T-helper 2 cell treated with Interferon-gamma antibody and Interleukin-4, amounts not matched to agents 5 μg/mL and 100 μg/mL, for 36 hours (primary cell): ENCODE measurements at regions not wholly inside any gene's neighbourhood (a gene's known extent, or its start where the extent isn't known, plus 50 kb on each side); places are given as distances from the start of the nearest gene placed in this dataset.

Source experiments
- DNase-seq: peaks from one replicate; pipeline ENCODE4 v3.0.0; 2021; ENCODE audit warnings: low spot score
- H3K27ac Mint-ChIP-seq: one replicate; pipeline ENCODE4 v1.8.0; 2021; ENCODE audit warnings: mild to moderate bottlenecking, mixed read lengths
- H3K27me3 Mint-ChIP-seq: one replicate; pipeline ENCODE4 v1.8.0; 2021; ENCODE audit warnings: low read depth, mixed read lengths
- H3K36me3 Mint-ChIP-seq: one replicate; pipeline ENCODE4 v1.8.0; 2021; ENCODE audit warnings: low read depth, mixed read lengths
- H3K4me1 Mint-ChIP-seq: one replicate; pipeline ENCODE4 v1.8.0; 2021; ENCODE audit warnings: low read depth, mixed read lengths
- H3K4me3 Mint-ChIP-seq: one replicate; pipeline ENCODE4 v1.8.0; 2022; ENCODE audit warnings: mild to moderate bottlenecking, moderate library complexity, mixed read lengths
- H3K9me3 Mint-ChIP-seq: one replicate; pipeline ENCODE4 v1.8.0; 2021; ENCODE audit warnings: mixed read lengths

DNA sequence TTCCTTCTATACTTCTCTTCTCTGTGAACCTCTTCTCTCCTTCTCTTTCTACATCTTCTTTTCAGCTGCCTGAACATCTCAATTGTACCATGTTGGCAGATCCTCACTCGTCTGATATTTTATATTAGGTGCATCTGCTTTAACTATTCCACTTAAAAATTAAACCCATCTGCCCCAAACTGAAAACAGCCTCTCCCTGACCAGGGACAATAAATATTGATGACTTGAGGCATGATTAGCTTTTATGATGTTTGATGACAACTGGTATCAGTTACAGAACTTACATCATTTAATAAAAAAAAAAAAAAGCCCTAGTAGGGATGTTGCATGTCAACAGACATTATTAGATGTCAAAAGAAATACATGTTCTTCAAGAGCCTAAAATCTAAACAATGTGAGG is 79.8 kb upstream of the HABP2 start:
- H3K27me3 Mint-ChIP-seq, result peaks cover 3% of the 10 kb centered on the region
- no peaks in the 10 kb centered on the region for H3K4me1 Mint-ChIP-seq
- H3K36me3 Mint-ChIP-seq, result no peaks in the 10 kb centered on the region
- H3K9me3 Mint-ChIP-seq, result no peaks in the 10 kb centered on the region
- DNase-seq, result no peak
- no peak overlapping the region for H3K4me3 Mint-ChIP-seq
- H3K27ac Mint-ChIP-seq, result no peak overlapping the region

DNA sequence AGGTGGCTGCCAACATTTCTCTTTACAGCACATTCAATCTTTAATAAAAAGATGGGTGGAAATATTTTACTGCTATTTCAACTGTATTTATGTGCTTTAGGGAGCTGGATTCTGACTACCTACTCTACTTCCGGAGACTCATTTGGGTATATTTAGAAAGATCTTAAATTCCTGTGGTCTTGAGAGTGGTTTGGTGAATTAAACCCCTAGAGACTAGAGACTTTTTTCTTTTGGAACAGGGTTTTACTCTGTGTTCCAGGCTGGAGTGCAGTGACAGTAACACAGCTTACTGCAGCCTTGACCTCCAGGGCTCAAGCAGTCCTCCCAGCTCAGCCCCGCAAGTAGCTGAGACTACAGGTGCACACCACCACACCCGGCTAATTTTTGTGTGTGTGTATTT is 79.0 kb upstream of the HABP2 start:
- Mint-ChIP-seq H3K27me3 (peaks cover 3% of the 10 kb centered on the region), H3K9me3 (no peaks in the 10 kb centered on the region), H3K4me1 (no peaks in the 10 kb centered on the region), H3K36me3 (no peaks in the 10 kb centered on the region), H3K4me3 (no peak overlapping the region), H3K27ac (no peak overlapping the region)
- no peak for DNase-seq

DNA sequence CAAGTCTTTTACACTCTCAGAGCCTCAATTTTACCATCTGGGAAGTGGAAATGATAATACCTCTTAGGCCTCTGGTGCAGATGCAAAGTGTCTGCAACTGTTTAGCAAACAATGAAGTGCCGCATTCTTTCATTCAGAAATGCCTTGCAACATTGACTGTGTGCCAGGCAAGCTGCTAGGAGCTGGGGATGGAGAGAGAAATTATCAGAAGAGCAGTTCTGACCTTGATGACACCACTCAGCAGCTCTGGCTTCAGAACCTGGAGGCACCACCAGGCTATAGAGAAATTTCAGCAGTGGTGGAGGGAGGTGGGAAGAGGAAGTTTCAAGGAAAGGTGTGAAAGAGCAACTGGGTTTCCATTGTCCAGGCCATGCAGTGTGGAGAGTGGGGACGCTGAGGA is 78.1 kb upstream of the HABP2 start:
- H3K4me3 Mint-ChIP-seq, result no peak overlapping the region
- H3K36me3 Mint-ChIP-seq, result no peaks in the 10 kb centered on the region
- no peaks in the 10 kb centered on the region for H3K4me1 Mint-ChIP-seq
- H3K9me3 Mint-ChIP-seq, result peaks cover 5% of the 10 kb centered on the region
- no peak overlapping the region for H3K27ac Mint-ChIP-seq
- peaks cover 3% of the 10 kb centered on the region for H3K27me3 Mint-ChIP-seq
- DNase-seq, result no peak

DNA sequence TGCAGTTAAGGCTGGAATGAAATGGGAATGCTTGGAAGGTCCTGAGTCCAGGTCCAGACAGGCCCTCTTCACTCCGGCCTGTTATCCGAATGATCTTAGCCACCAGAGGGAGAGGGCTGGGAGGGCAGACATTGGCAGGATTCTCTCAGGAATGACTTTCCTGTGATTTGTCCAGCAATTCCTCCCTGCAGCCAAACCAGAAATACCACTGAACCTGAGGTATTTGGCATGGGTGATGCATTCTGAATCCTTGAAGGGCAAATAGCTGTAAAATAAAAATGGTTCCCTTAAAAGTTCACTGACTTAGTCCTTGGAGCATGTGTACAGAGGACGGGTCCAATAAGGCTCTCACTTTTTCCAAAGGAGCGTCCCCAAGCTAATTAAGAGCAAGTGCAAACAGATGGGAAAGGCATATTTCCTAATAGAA is 77.5 kb upstream of the HABP2 start:
- H3K9me3 Mint-ChIP-seq, result peaks cover 11% of the 10 kb centered on the region
- H3K4me1 Mint-ChIP-seq, result no peaks in the 10 kb centered on the region
- H3K4me3 Mint-ChIP-seq, result no peak overlapping the region
- H3K36me3 Mint-ChIP-seq, result no peaks in the 10 kb centered on the region
- no peak for DNase-seq
- no peak overlapping the region for H3K27ac Mint-ChIP-seq
- H3K27me3 Mint-ChIP-seq, result peaks cover 3% of the 10 kb centered on the region

DNA sequence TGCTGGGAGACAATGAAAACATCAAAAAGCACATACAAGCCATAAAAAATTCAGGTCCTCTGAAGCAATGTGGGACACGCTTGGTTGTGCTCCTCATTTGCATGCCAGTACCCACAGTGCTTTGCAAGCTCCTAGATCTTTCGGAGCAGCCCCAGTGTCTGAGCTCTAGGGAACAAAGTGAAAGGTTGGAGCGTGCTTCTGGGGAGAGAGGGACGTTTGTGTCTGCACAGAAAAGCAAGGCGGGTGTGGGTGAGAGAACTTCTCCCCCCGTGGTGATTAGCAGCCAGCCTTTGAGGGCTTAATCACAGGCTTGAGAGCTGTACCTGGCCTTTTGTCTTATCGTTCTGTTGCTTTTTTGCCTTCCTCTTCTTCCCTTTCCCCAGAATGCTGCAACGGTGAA is 76.7 kb upstream of the HABP2 start:
- peaks cover 3% of the 10 kb centered on the region for H3K27me3 Mint-ChIP-seq
- H3K9me3 Mint-ChIP-seq, result peaks cover 15% of the 10 kb centered on the region
- no peak overlapping the region for H3K4me3 Mint-ChIP-seq
- H3K36me3 Mint-ChIP-seq, result no peaks in the 10 kb centered on the region
- H3K4me1 Mint-ChIP-seq, result no peaks in the 10 kb centered on the region
- H3K27ac Mint-ChIP-seq, result no peak overlapping the region
- DNase-seq, result no peak

DNA sequence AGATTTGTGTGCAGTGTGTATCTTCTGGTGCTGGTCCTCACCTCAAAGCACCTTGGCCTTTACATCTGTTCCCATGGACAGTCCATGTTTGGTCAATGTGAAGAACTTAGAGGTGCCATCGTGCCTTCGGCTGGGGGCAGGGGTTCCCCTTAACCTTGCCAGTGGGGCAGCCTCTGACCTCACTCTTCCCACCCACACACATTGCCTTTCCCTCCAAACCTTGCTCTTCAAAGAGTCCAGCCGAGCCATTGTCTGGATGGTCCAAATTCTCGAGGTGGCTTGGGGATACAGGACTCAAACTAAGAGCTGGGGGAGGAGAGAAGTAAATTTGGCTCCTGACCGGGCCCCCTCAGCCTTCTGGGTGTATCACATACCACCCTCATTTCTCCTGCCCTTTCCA is 76.2 kb upstream of the HABP2 start:
- DNase-seq, result no peak
- peaks cover 3% of the 10 kb centered on the region for H3K27me3 Mint-ChIP-seq
- H3K4me3 Mint-ChIP-seq, result no peak overlapping the region
- H3K36me3 Mint-ChIP-seq, result no peaks in the 10 kb centered on the region
- H3K9me3 Mint-ChIP-seq, result peaks cover 15% of the 10 kb centered on the region
- H3K4me1 Mint-ChIP-seq, result no peaks in the 10 kb centered on the region
- H3K27ac Mint-ChIP-seq, result no peak overlapping the region

DNA sequence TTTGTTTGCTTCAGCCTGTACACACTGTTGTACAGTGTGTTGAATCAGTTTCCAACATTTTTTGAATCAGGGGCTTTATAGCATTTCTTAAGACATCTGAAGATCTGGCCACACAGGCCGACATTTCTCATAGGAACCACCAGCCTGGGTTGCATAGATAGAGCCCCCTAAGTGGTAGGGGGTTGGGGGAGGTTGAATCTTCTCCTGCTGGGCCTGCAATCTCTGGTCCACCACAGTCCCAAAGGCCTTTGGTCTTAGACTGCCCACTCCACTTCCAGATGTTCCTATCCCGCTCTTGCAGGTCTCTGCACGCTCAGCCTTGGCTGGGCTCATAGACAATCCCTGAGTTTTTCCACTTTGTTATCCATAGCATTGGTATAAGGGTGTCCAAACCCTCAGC is 75.4 kb upstream of the HABP2 start:
- H3K36me3 Mint-ChIP-seq, result no peaks in the 10 kb centered on the region
- no peak for DNase-seq
- no peaks in the 10 kb centered on the region for H3K4me1 Mint-ChIP-seq
- H3K27me3 Mint-ChIP-seq, result peaks cover 3% of the 10 kb centered on the region
- H3K9me3 Mint-ChIP-seq, result peaks cover 18% of the 10 kb centered on the region
- H3K4me3 Mint-ChIP-seq, result no peak overlapping the region
- no peak overlapping the region for H3K27ac Mint-ChIP-seq

DNA sequence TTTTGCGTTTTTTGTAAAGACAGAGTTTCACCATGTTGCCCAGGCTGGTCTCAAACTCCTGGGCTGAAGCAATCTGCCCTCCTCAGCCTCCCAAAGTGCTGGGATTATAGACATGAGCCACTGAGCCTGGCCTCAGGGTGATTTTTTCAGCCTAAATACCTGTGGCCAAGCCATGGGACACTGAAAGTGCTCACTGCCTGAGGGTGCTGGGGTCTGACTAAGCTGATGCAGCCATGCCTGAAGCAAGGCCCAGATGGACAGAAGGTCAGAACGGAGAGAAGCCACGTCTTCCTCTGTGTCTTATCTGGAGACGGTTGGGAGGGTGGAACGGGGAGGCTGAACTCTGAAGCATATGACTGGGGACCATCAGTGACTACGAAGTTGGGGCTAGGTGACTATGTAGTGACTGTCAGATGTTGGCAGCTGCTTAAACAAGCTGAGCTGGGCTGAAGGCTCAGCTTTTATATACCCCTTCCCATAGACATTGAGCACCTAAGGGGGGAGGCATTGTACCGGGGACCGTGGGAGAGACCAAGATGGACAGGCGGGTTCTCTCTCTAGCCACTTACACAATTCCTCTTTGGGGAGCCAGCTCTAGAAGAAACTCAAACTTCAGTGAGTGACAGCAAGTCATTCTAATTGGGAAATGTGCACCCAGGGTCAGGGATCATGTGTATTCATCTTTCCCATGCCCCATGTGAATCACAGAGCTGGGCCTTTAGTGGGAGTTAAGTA is 73.3 kb upstream of the HABP2 start:
- Mint-ChIP-seq H3K9me3 (peaks cover 18% of the 10 kb centered on the region), H3K27ac (no peak overlapping the region), H3K27me3 (peaks cover 3% of the 10 kb centered on the region), H3K4me3 (no peak overlapping the region), H3K4me1 (no peaks in the 10 kb centered on the region), H3K36me3 (no peaks in the 10 kb centered on the region)
- no peak for DNase-seq

DNA sequence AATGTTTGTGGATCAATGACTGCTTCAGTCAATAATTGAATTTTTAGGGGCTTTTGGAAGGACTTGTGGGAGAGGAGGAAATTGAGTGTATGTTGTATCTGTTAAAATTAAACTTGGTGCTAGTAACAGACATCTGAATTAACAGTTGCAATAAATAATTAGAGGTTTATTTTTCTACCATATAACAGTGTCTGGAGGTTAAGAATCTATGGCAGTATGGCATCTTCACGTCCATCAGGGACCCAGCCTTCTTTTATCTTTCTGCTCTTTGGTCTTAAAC is 72.8 kb upstream of the HABP2 start:
- Mint-ChIP-seq H3K9me3 (peaks cover 18% of the 10 kb centered on the region), H3K4me3 (no peak overlapping the region), H3K27me3 (peaks cover under 1% of the 10 kb centered on the region), H3K4me1 (no peaks in the 10 kb centered on the region), H3K36me3 (no peaks in the 10 kb centered on the region), H3K27ac (no peak overlapping the region)
- DNase-seq, result no peak

DNA sequence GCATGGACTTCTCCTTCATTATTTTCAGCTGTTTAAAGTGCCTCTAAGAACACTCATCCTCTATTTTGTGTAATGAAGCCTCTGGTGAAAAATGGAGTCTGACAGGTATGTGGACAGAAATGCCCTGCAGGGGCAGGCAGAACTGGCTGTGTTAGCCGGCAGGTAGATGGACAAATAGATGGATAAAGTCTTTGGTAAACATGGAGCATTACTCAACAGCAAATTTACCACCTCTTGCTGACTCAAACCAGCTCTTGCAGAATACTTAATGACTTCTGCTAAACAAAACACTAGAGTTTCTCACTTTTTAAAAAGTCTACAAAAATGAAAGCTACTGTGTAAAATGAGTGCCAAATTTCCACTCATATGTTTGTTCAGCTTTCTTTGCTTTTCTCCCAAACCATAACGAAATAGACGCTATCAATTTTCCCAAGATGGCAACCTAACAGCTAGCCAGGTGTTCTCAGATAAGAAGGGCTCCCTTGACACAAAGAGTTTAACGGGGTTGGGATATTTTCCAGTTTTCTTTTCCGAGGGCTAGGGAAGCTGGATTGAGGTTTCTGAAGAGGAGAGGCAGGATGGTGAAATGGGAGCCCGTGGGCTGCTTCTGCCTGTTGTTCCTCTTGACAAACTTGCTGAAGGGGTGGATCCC is 71.9 kb upstream of the HABP2 start:
- H3K27ac Mint-ChIP-seq, result no peak overlapping the region
- no peak overlapping the region for H3K4me3 Mint-ChIP-seq
- H3K27me3 Mint-ChIP-seq, result peaks cover 2% of the 10 kb centered on the region
- no peak for DNase-seq
- H3K4me1 Mint-ChIP-seq, result no peaks in the 10 kb centered on the region
- H3K9me3 Mint-ChIP-seq, result peaks cover 18% of the 10 kb centered on the region
- no peaks in the 10 kb centered on the region for H3K36me3 Mint-ChIP-seq

DNA sequence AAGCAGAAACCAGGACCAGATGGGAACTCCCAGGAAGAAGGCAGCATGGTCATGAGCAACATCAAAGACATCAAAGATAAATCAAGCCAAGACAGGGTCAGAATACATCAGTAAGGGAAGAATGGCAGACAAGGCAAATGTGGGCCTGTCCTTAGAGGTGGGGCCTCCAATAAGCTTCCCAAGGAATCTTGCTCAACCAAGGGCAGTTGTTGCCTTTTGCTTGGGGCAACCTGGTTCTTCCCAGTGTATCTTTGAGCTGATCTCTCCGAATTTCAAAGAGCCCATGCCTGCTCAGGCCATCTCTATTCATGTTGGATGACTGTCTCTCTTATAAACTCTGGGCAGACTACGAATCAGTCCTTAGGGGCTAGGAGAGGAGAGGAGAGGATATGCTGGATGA is 68.4 kb upstream of the HABP2 start:
- no peaks in the 10 kb centered on the region for H3K4me1 Mint-ChIP-seq
- no peak overlapping the region for H3K27ac Mint-ChIP-seq
- peaks cover 16% of the 10 kb centered on the region for H3K9me3 Mint-ChIP-seq
- H3K27me3 Mint-ChIP-seq, result peaks cover 2% of the 10 kb centered on the region
- no peak for DNase-seq
- H3K4me3 Mint-ChIP-seq, result no peak overlapping the region
- no peaks in the 10 kb centered on the region for H3K36me3 Mint-ChIP-seq

DNA sequence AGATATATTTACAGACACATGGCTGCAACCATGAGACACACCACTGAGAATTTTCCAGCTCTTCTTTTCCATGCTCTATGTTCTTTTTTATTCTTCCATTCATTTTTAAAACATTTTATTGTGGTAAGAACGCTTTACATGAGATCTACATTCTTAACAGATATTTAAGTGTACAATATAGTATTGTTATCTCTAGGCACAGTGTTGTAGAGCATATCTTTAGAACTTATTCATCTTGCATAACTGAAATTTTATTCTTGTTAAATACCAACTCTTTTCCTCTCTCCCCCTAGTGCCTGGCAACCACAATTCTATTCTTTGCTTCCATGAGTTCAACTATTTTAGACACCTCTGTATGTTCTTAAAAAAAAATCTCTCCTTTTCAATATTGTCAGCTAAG is 67.1 kb upstream of the HABP2 start:
- Mint-ChIP-seq H3K27me3 (peaks cover 2% of the 10 kb centered on the region), H3K4me1 (no peaks in the 10 kb centered on the region), H3K4me3 (no peak overlapping the region), H3K27ac (no peak overlapping the region), H3K36me3 (no peaks in the 10 kb centered on the region), H3K9me3 (peaks cover 4% of the 10 kb centered on the region)
- DNase-seq, result no peak

DNA sequence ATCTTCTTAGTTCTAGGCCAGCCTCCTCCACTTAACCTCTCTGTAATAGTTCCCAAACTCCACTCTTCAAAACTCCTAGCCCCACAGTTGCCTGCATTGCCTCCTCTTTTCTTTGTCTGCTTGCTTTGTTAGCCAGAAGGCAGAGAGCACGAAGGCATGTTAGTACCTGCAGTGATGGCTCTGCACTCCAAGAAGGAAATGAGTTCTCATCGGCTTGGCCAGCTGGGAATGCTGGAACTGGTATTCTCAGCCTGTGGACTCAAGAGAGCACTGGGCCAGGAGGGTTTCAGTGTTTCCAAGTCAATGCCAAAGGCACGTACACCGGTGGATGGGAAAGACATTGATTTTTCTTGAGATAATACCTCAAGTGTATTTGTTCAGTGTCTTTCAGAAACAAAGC is 66.3 kb upstream of the HABP2 start:
- H3K36me3 Mint-ChIP-seq, result no peaks in the 10 kb centered on the region
- no peak for DNase-seq
- no peak overlapping the region for H3K4me3 Mint-ChIP-seq

DNA sequence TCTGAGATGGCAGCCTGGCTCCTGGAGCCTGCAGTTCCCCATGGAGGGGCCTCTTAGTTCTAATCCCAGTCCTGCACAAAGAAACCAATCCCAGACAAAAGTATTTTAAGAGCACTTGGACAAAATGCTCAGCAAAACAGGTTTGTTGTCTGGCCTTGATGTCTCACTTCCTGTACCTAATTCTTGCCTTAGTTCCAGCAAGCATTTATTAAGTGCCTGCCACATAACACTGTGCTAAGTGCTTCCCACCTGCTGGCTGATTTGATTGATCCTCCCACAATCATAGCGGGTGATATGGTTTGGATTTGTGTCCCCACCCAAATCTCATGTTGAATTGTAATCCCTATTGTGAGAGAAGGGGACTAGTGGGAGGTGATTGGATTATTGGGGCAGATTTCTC is 65.7 kb upstream of the HABP2 start:
- no peaks in the 10 kb centered on the region for H3K4me1 Mint-ChIP-seq
- peaks cover 2% of the 10 kb centered on the region for H3K27me3 Mint-ChIP-seq
- H3K9me3 Mint-ChIP-seq, result no peaks in the 10 kb centered on the region
- H3K4me3 Mint-ChIP-seq, result no peak overlapping the region
- DNase-seq, result no peak
- no peak overlapping the region for H3K27ac Mint-ChIP-seq
- H3K36me3 Mint-ChIP-seq, result no peaks in the 10 kb centered on the region

More for the DNA sequence above, 66.3 kb upstream of the HABP2 start:
- Mint-ChIP-seq H3K9me3 (peaks cover 4% of the 10 kb centered on the region), H3K27ac (no peak overlapping the region), H3K4me1 (no peaks in the 10 kb centered on the region), H3K27me3 (peaks cover 2% of the 10 kb centered on the region)

DNA sequence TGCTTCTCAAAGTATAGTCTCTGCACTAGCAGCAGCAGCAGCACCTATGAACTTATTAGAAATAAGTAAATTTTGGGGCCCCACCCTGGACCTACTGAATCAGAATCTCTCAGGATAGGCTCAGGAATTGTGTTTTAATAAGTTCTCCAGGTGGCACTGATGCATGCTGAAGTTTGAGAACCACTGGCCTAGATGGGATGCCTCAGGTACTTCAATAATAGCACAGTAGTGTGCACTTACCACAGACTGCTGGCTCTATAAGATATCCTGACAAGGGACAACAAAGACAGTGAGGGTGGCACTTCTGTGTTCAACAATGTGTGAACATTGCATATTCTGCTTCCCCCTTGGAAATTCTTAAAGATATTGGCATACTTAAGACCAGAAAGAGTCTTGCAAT is 64.7 kb upstream of the HABP2 start:
- Mint-ChIP-seq H3K27ac (no peak overlapping the region), H3K9me3 (no peaks in the 10 kb centered on the region), H3K4me1 (no peaks in the 10 kb centered on the region), H3K36me3 (no peaks in the 10 kb centered on the region), H3K27me3 (peaks cover 2% of the 10 kb centered on the region), H3K4me3 (no peak overlapping the region)
- no peak for DNase-seq
